8988T (cell line): ENCODE measurements at regions not wholly inside any gene's neighbourhood (a gene's known extent, or its start where the extent isn't known, plus 50 kb on each side); places are given as distances from the start of the nearest gene placed in this dataset.

ENCODE experiments used
- DNase-seq: peaks from one replicate; pipeline ENCODE4 v3.0.0; 2011

GRCh38 chr20:60389441-60389840, 431.2 kb downstream of the CDH26 start:
- no peak for DNase-seq

- DNase-seq, result no peak
Measured at GRCh38 chr20:60389882-60390281, 431.7 kb downstream of the CDH26 start.

GRCh38 chr20:60395991-60396390, 437.8 kb downstream of the CDH26 start:
- DNase-seq, result no peak

GRCh38 chr20:60400567-60400966, 442.3 kb downstream of the CDH26 start:
- no peak for DNase-seq

GRCh38 chr20:60402189-60403058, 444.2 kb downstream of the CDH26 start:
- DNase-seq, result no peak

- DNase-seq, result no peak
Measured at GRCh38 chr20:60403105-60403741, 445.0 kb downstream of the CDH26 start.

GRCh38 chr20:60407011-60407771, 449.0 kb downstream of the CDH26 start:
- DNase-seq, result no peak

GRCh38 chr20:60407938-60408337, 449.7 kb downstream of the CDH26 start:
- no peak for DNase-seq

- DNase-seq, result no peak
Measured at GRCh38 chr20:60408435-60408834, 450.2 kb downstream of the CDH26 start.

- no peak for DNase-seq
Measured at GRCh38 chr20:60410618-60411264, 452.5 kb downstream of the CDH26 start.

GRCh38 chr20:60411813-60412212, 453.6 kb downstream of the CDH26 start:
- DNase-seq, result no peak

- DNase-seq, result no peak
Measured at GRCh38 chr20:60420676-60421229, 462.5 kb downstream of the CDH26 start.

GRCh38 chr20:60422848-60423247, 464.6 kb downstream of the CDH26 start:
- DNase-seq, result no peak

- DNase-seq, result no peak
Measured at GRCh38 chr20:60424267-60424902, 466.2 kb downstream of the CDH26 start.

- no peak for DNase-seq
Measured at GRCh38 chr20:60427516-60427915, 469.3 kb downstream of the CDH26 start.

- no peak for DNase-seq
Measured at GRCh38 chr20:60428651-60429050, 470.4 kb downstream of the CDH26 start.

GRCh38 chr20:60430516-60431001, 472.3 kb downstream of the CDH26 start:
- DNase-seq, result no peak

- no peak for DNase-seq
Measured at GRCh38 chr20:60431349-60431748, 473.1 kb downstream of the CDH26 start.

GRCh38 chr20:60437418-60437817, 479.2 kb downstream of the CDH26 start:
- DNase-seq, result no peak

GRCh38 chr20:60446267-60447111, 488.3 kb downstream of the CDH26 start:
- no peak for DNase-seq

GRCh38 chr20:60447703-60448102, 489.5 kb downstream of the CDH26 start:
- DNase-seq, result no peak
